ENCODE measurements at regions not wholly inside any gene's neighbourhood (a gene's known extent, or its start where the extent isn't known, plus 50 kb on each side); places are given as distances from the start of the nearest gene placed in this dataset.

DNA sequence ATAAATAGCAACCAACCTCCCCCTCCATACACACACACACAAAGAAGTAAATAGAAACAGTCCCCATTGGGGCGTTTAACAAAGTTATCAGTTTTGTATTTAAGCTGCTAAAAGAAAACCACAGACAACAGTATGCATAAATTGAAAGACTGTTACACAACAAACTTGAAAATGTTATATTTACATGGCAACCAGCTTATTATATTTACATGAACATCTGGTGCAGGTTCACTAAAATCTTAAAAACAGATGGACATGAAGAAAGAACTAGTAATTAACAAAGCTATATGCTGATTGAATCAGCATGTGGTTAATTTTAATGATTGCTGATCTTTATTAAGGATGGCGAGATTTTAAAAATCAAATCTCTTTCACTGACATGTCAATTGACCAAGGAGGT is 384.7 kb downstream of the LRRIQ3 start:
- H3K4me1 Mint-ChIP-seq: no peaks in the 10 kb centered on the region
- peaks cover 9% of the 10 kb centered on the region for H3K9me3 Mint-ChIP-seq
- no peaks in the 10 kb centered on the region for H3K27me3 Mint-ChIP-seq
- H3K27ac Mint-ChIP-seq: no peak overlapping the region
- no peak overlapping the region for H3K4me3 Mint-ChIP-seq
- no peaks in the 10 kb centered on the region for H3K36me3 Mint-ChIP-seq

DNA sequence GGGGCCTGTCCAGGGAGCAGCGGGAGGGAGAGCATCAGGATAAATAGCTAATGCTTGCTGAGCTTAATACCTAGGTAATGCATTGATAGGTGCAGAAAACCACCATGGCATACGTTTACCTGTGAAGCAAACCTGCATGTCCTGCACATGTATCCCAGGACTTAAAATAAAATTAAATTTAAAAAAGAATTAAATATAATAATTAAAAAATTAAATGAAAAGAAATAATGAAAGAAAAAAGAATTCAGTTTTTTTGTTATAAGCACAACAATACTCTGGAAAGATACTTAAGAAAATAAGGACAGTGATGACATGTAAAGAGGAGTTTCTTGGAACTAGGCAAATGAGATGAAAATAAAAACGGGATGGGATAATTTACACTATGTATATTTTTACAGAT is 386.2 kb downstream of the LRRIQ3 start:
- no peak overlapping the region for H3K4me3 Mint-ChIP-seq
- no peaks in the 10 kb centered on the region for H3K4me1 Mint-ChIP-seq
- H3K27me3 Mint-ChIP-seq: no peaks in the 10 kb centered on the region
- peaks cover 8% of the 10 kb centered on the region for H3K9me3 Mint-ChIP-seq
- H3K36me3 Mint-ChIP-seq: no peaks in the 10 kb centered on the region
- no peak overlapping the region for H3K27ac Mint-ChIP-seq

DNA sequence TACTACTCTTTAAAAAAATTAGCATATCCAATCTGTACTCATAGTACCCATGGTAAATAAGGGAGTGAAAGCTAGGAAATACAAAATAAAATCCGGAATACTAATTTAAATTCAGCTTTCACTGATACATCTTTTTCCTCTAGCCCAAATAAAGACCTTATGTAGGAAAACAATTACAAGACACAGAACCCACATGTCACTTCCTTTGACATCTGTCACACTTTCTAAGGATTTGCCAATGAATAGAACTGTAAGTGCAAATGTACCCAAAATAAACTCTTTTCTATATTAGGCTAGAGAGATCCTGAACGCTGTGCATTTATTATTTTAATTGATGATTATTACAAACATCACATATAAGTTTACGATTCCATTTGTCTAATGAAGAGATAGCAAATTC is 393.0 kb downstream of the LRRIQ3 start:
- Mint-ChIP-seq H3K4me3 (no peak overlapping the region), H3K4me1 (no peaks in the 10 kb centered on the region), H3K36me3 (no peaks in the 10 kb centered on the region), H3K27ac (no peak overlapping the region), H3K27me3 (no peaks in the 10 kb centered on the region), H3K9me3 (no peaks in the 10 kb centered on the region)

DNA sequence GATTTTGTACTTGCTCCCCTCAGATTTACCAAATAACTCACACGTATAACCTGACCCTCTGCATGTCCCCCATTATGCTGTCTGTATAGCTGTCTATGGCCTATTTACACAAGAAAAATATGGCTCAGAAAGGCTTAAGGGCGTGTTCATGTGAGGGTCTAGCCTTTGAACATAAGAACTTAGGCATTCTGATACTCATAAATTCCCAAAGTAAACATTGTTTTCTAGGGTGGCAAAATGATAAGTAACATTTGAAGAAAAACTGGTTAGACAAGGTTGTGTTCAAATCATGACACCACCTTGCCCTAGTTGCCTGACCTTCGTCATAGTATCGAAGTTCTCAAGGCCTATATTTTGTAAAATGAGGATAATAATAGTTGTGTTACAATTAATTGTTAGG is 394.6 kb downstream of the LRRIQ3 start:
- no peak overlapping the region for H3K4me3 Mint-ChIP-seq
- no peak overlapping the region for H3K27ac Mint-ChIP-seq
- no peaks in the 10 kb centered on the region for H3K36me3 Mint-ChIP-seq
- no peaks in the 10 kb centered on the region for H3K27me3 Mint-ChIP-seq
- H3K4me1 Mint-ChIP-seq: no peaks in the 10 kb centered on the region
- no peaks in the 10 kb centered on the region for H3K9me3 Mint-ChIP-seq

DNA sequence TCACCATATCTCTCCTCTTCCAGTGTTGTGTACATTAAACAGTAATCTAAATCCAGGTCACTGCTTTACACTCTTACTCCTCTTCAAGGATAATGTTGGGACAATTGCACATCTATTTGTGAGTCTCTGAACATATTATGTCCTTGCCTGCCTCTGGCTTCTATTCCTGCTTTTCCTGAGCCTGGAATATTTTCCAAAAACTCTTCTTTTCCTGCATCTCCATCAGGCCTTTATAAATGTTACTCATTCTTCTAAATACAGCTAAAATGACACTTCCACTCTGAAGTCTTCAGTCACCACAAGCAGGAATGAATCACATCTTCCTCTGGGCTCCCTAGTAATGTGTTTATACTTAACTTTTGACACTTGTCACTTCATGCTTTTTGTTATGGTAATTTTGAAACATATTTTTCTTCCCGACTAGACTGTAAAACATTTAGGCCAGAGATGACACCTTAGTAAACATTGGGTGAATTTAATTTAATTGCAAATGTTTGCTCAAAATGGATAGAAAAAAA is 396.0 kb downstream of the LRRIQ3 start:
- Mint-ChIP-seq H3K27ac (no peak overlapping the region), H3K4me1 (no peaks in the 10 kb centered on the region), H3K9me3 (no peaks in the 10 kb centered on the region), H3K4me3 (no peak overlapping the region), H3K36me3 (no peaks in the 10 kb centered on the region), H3K27me3 (no peaks in the 10 kb centered on the region)

DNA sequence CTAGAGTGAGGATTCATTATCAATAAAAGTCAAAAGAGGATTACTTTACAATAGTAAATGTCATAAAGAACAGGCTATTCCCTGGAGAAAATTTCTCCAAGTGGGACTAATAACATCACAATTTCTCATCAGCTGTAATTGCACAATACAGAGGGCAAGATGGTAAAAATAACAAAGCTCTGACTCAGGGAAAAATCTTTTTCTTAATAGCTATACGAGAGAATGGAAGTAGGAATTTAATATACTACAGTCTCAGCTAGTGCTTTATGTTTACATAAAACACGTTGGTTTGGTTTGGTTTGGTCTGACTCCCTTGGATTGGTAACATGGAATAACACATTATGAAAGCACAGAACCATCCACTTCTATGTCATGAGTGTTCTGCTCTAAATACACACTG is 397.6 kb downstream of the LRRIQ3 start:
- no peaks in the 10 kb centered on the region for H3K9me3 Mint-ChIP-seq
- no peak overlapping the region for H3K4me3 Mint-ChIP-seq
- H3K4me1 Mint-ChIP-seq: no peaks in the 10 kb centered on the region
- H3K27ac Mint-ChIP-seq: no peak overlapping the region
- H3K36me3 Mint-ChIP-seq: no peaks in the 10 kb centered on the region
- H3K27me3 Mint-ChIP-seq: no peaks in the 10 kb centered on the region

DNA sequence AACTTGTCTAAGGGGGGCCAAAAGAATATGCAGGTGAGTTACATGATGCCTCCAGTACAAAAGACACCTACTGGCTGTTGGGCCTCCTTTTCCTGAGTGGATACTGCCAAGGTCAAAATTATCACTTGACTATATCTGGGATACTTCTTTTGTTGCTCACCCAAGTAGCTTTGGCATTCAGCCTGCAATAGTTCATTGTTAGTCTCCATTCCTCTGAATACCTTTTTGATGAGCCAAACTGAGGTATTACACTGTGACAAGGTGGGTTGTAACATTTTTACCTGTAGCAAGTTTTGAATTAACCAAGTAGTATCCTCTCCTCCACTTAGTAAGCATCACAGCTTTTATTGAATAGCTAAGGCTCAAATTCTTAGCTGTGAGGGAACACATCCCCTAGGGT is 408.0 kb downstream of the LRRIQ3 start:
- no peaks in the 10 kb centered on the region for H3K9me3 Mint-ChIP-seq
- no peaks in the 10 kb centered on the region for H3K27me3 Mint-ChIP-seq
- H3K4me1 Mint-ChIP-seq: no peaks in the 10 kb centered on the region
- no peak overlapping the region for H3K27ac Mint-ChIP-seq
- H3K36me3 Mint-ChIP-seq: no peaks in the 10 kb centered on the region
- no peak overlapping the region for H3K4me3 Mint-ChIP-seq

DNA sequence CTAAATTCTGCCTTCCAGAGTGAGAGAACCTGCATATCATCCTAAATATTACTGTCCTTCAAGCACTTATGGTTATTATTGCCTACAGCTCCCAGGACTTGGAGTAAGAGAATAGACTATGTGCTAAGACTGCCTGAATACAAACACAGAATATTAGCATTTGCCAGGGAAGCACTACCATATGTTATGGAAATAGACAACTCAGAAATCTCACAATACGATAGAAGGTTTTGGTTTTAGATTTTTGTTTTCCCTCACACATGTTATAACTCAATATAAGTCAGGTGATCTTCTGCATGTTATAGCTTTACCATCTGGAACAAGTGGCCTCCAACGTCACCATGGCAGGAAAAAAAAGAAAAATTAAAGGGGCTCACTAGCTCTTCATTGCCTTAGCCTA is 413.9 kb downstream of the LRRIQ3 start:
- no peaks in the 10 kb centered on the region for H3K4me1 Mint-ChIP-seq
- H3K9me3 Mint-ChIP-seq: no peaks in the 10 kb centered on the region
- no peak overlapping the region for H3K4me3 Mint-ChIP-seq
- no peaks in the 10 kb centered on the region for H3K36me3 Mint-ChIP-seq
- no peaks in the 10 kb centered on the region for H3K27me3 Mint-ChIP-seq
- H3K27ac Mint-ChIP-seq: no peak overlapping the region

DNA sequence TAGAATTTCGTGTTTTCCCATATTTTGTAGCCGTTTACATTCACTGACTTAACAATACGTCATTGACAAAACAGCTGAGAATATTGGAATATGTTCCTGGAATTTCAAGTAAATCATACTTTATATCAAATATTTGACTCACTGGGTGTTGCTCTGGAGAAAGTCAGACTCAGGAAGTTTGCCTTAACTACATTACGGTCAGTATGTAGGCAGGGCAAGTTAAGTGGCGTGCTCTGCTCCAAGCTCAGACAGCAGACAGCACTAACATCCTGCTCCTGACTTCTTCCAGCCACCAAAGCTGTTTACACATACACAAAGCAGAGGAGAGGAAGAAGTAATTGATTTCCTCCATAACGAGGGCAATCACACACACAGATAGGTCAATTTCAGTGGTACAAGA is 414.6 kb downstream of the LRRIQ3 start:
- no peak overlapping the region for H3K27ac Mint-ChIP-seq
- no peaks in the 10 kb centered on the region for H3K4me1 Mint-ChIP-seq
- H3K36me3 Mint-ChIP-seq: no peaks in the 10 kb centered on the region
- H3K27me3 Mint-ChIP-seq: no peaks in the 10 kb centered on the region
- no peak overlapping the region for H3K4me3 Mint-ChIP-seq
- no peaks in the 10 kb centered on the region for H3K9me3 Mint-ChIP-seq

DNA sequence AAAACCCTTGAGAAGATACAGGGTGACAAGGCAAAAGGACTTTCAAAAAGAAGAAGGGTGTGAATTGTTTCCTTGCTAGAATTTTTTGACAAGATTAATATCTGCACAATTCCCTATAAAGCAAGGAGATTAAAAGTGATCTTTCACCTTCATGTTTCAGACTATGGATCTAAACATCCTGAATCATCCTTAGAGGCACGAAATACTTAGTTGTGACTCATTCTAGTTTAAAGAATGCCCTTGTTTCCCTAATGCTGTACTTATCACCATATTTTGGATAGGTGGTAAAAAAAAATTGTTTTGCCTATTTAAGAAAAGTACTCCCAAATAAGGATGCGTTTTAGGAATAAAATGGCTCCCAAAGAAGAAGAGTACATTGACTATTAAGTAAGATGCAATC is 415.1 kb downstream of the LRRIQ3 start:
- no peaks in the 10 kb centered on the region for H3K27me3 Mint-ChIP-seq
- H3K27ac Mint-ChIP-seq: no peak overlapping the region
- H3K4me3 Mint-ChIP-seq: no peak overlapping the region
- H3K9me3 Mint-ChIP-seq: no peaks in the 10 kb centered on the region
- H3K36me3 Mint-ChIP-seq: no peaks in the 10 kb centered on the region
- no peaks in the 10 kb centered on the region for H3K4me1 Mint-ChIP-seq

DNA sequence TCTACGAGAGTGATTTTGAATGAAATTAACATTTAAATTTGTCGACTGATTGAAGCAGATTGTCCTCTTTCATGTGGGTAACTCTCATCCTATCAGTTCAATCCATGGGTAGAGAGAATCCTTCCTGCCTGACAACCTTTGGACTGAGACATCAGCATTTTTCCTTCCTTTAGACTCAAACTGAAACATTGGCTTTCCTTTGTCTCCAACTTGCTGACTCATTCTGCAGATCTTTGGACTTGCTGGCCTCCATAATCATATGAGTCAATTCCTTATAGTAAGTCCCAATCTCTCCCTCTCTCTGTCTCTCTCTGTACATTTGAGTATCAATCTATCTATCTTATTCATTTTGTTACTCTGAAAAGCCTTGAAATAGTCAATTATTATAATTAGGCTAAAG is 416.7 kb downstream of the LRRIQ3 start:
- no peaks in the 10 kb centered on the region for H3K36me3 Mint-ChIP-seq
- no peaks in the 10 kb centered on the region for H3K4me1 Mint-ChIP-seq
- no peak overlapping the region for H3K27ac Mint-ChIP-seq
- H3K4me3 Mint-ChIP-seq: no peak overlapping the region
- no peaks in the 10 kb centered on the region for H3K9me3 Mint-ChIP-seq
- H3K27me3 Mint-ChIP-seq: no peaks in the 10 kb centered on the region

DNA sequence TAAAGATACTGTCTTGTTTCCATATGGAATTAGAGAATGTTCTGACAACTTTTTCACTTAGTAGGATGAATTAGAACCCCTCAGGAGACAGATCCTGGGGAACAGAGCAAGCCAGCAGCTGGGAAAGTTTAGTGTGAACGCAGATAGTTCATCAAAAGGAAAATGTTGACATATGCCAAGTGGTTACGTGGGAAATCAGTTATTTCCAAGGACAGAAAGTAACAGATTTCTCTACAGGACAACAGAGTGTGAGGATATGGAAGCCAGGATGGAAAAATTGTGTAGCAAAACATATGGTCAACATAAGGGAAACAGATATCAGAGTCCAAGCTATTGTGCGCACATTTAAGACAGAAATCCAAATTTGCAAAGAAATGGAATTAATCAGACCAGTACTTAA is 419.5 kb downstream of the LRRIQ3 start:
- no peaks in the 10 kb centered on the region for H3K4me1 Mint-ChIP-seq
- no peak overlapping the region for H3K4me3 Mint-ChIP-seq
- H3K9me3 Mint-ChIP-seq: no peaks in the 10 kb centered on the region
- no peaks in the 10 kb centered on the region for H3K27me3 Mint-ChIP-seq
- H3K27ac Mint-ChIP-seq: no peak overlapping the region
- no peaks in the 10 kb centered on the region for H3K36me3 Mint-ChIP-seq

DNA sequence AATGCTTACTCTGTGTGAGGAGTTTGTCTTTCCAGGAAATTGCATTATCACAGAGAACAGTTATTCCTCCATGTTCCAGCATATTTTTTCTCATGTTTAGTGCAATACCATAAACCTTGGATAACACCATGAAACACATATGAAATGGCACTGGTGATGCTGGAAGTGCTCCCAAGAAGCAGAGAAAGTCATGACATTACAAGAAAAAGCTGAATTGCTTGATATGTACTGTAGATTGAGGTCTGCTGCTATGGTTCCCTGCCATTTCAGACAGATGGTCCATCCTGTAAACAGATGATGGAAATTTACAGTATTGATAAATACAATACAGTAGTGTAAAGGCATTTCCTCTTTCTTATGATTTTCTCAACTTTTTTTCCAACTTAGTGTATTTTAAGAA is 422.1 kb downstream of the LRRIQ3 start:
- H3K4me3 Mint-ChIP-seq: no peak overlapping the region
- H3K27ac Mint-ChIP-seq: no peak overlapping the region

DNA sequence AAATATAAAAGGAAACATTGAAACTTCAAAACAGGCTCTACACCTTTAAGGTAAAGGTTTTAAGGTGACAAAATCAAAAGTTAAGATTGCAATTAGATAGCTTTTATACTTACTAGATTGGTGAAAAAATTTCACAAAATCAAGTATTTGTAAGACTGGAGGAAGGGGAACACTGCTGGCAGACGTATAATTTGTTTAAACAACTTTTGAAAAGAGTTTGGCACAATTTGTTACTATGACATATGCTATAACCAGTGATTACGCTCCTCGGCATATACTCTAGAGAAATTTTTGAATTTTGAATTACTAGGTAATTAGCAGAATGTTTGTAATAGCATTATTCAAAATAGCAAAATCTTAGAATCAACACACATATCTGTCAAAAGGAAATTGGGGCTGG is 425.0 kb downstream of the LRRIQ3 start:
- Mint-ChIP-seq H3K27me3 (no peaks in the 10 kb centered on the region), H3K27ac (no peak overlapping the region), H3K4me1 (no peaks in the 10 kb centered on the region), H3K36me3 (no peaks in the 10 kb centered on the region), H3K9me3 (no peaks in the 10 kb centered on the region), H3K4me3 (no peak overlapping the region)

More for the DNA sequence above, 422.1 kb downstream of the LRRIQ3 start:
- Mint-ChIP-seq H3K9me3 (no peaks in the 10 kb centered on the region), H3K27me3 (no peaks in the 10 kb centered on the region), H3K36me3 (no peaks in the 10 kb centered on the region), H3K4me1 (no peaks in the 10 kb centered on the region)

DNA sequence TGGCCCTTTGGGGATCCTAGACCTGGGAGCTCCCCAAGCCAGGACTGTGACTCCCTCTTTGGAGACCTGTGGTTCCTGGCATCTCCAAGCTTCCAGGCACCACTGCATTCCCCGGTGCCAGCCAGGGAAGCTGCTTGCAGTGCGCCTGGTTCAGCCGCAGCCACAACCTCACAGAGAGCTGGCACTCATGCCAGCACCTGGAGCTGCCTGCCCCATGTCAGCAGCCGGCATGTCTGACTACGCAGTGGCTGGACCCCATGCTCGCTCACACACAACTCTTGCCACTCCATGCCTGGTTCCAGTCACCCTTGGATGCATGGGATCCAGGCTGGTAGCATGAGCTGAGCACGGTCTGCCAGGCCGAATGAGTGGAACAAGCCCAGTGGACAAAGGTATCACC is 426.6 kb downstream of the LRRIQ3 start:
- Mint-ChIP-seq H3K36me3 (no peaks in the 10 kb centered on the region), H3K9me3 (no peaks in the 10 kb centered on the region)

DNA sequence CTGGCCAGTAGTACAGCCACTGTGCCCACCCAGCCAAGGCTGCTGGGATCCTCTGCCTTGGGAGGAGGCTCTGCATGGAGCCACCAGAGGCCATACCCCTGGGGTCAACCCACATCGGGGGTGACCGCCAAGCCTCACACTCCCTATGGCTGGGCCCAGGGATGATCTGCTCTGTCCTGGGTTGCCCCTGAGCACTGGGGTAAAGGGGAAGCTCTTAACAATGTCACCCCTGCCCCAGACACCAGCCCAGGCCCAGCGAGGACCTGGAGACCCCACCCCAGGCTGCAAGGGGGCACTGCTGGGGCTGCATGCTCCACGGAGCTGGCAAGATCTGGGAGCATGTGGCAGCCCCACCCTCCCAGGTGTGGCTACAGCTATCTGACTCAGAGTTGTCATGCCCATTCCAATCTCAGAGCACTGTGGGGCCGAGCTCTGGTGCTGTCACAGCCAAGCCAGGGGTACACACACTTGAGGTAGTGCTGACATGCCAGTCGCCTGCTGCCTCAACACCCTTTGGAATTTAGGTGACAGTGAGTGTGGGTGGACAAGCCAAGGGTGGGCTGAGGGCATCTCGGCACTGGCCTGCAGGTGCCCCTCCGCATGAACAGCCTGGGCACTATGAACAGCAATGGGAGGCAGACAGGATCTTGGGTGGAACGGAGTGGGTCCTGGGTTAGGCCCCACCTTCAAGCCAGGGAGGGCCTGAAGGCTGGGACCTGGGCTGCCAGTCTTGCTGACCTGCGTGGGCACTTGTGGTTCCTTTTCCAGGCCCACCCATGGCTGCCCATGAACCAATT is 427.7 kb downstream of the LRRIQ3 start:
- Mint-ChIP-seq H3K9me3 (no peaks in the 10 kb centered on the region), H3K4me1 (no peaks in the 10 kb centered on the region), H3K36me3 (no peaks in the 10 kb centered on the region), H3K4me3 (no peak overlapping the region), H3K27ac (no peak overlapping the region), H3K27me3 (no peaks in the 10 kb centered on the region)

More for the DNA sequence above, 426.6 kb downstream of the LRRIQ3 start:
- Mint-ChIP-seq H3K4me1 (no peaks in the 10 kb centered on the region), H3K27ac (no peak overlapping the region), H3K27me3 (no peaks in the 10 kb centered on the region), H3K4me3 (no peak overlapping the region)

DNA sequence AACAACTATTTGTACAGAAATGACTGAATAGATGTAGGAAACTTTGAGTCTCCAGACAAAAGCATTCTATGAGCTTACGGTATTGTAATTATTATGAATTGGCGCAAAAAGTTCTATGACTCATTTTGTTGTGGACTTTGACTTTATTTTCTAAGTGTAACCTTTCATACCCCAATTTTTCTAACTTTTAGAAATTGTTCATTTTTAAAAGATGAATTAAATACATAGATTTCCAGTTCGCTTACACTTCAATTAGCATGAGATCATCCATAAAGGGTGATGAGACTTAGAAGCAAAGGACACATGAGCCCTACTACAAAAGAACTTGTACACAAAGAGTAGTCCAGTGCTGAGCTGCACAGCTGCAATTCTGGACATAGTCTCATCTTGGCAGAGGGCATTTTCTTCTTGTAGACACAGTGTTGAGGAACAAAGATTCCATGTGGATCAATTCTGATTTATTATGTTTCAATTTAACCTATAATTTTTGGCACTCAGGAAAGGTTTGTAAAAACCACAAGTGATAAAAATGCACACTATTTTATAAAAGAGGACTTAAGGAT is 431.1 kb downstream of the LRRIQ3 start:
- Mint-ChIP-seq H3K27ac (no peak overlapping the region), H3K9me3 (no peaks in the 10 kb centered on the region), H3K4me1 (no peaks in the 10 kb centered on the region), H3K36me3 (no peaks in the 10 kb centered on the region), H3K27me3 (no peaks in the 10 kb centered on the region), H3K4me3 (no peak overlapping the region)
